Thyroid gland (tissue), 4 donors: ENCODE measurements at regions not wholly inside any gene's neighbourhood (a gene's known extent, or its start where the extent isn't known, plus 50 kb on each side); places are given as distances from the start of the nearest gene placed in this dataset.
"Not testable (repeated sequence)": the region's sequence is repeated elsewhere in the genome, so short reads cannot be mapped to it uniquely, and the experiment has no call there.

Source experiments
- DNase-seq, 2 donors: peaks; one replicate each; pipeline ENCODE4 v3.0.0-alpha.2; 2019
- H3K27ac ChIP-seq, 3 donors: fragments of 200-600 bp; sonication (generic); 1 replicate in 2 of 3; 2 replicates in 1 of 3; pipeline ENCODE4 v1.5.1; 2016 to 2019; ENCODE audit warnings: mild to moderate bottlenecking in 1 of 3, moderate library complexity in 1 of 3
- H3K27me3 ChIP-seq: fragments of 200-600 bp; sonication (generic); one replicate; pipeline ENCODE4 v1.5.1; 2019
- H3K36me3 ChIP-seq, 2 donors: fragments of 200-600 bp; sonication (generic); one replicate each; pipeline ENCODE4 v1.5.1; 2016 to 2019
- H3K4me1 ChIP-seq, 2 donors: fragments of 200-600 bp; sonication (generic); one replicate each; pipeline ENCODE4 v1.5.1; 2017 to 2019
- H3K4me3 ChIP-seq, 3 donors: fragments of 200-600 bp; sonication (generic); replicated peaks in 1 of 3; 1 replicate in 2 of 3; 2 replicates in 1 of 3; pipeline ENCODE4 v1.5.1; 2016; ENCODE audit warnings: mild to moderate bottlenecking in 1 of 3
- H3K9me3 ChIP-seq: fragments of 200-600 bp; sonication (generic); one replicate; pipeline ENCODE4 v1.5.1; 2017
- POLR2A ChIP-seq, 2 donors: fragments of 450-650 bp; IDR thresholded peaks; one replicate each; pipeline ENCODE4 v1.6.1; 2017; ENCODE audit warnings: antibody characterized with exemption in 2 of 2, mild to moderate bottlenecking in 2 of 2, moderate library complexity in 1 of 2
- WGBS, 2 donors: methylation state at CpG; one replicate each; pipeline ENCODE4 v1.1.5; 2017; 5-methylcytosine and 5-hydroxymethylcytosine counted together
- intact Hi-C: fragments of 100-400 bp; cut with DNase I; formaldehyde crosslinking; loops from one replicate; pipeline ENCODE4 v1.15.1; 2023
- TF ChIP-seq, protein P1 (sequence below), 6 experiments: fragments of 200-600 bp in 3 of 6; fragments of 450-650 bp in 3 of 6; sonication (generic) in 3 of 6; IDR thresholded peaks; one replicate each; pipeline ENCODE4 v1.5.1; 2016 to 2019; ENCODE audit warnings: antibody characterized with exemption in 6 of 6, mild to moderate bottlenecking in 2 of 6, inconsistent platforms in 1 of 6, moderate library complexity in 1 of 6

DNA sequence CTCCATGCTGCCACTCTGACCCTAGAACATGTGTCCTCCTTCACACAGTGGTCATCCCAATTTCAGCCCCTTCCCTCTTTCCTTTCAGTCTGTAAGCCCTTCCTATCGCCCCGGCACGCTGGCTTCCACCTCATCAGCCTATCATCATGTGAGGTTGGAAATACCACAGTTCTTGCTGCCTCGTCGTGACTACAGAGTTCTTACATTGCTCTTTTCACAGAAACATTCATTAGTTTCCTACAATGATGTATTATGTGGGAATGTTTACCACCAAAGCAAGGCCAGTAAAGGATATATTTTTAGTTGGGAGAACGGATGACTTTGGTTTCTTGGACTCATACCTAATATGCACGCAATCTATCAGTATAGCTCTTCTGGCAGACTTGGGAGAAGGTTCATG lies 169.5 kb upstream of the BOD1L1 start:
- no peaks in the 10 kb centered on the region for H3K4me1 ChIP-seq
- H3K4me3 ChIP-seq, result no peak overlapping the region
- H3K27me3 ChIP-seq, result no peaks in the 10 kb centered on the region
- H3K9me3 ChIP-seq, result no peaks in the 10 kb centered on the region
- no peak for TF ChIP-seq POLR2A (IDR thresholded peaks at IDR 0.05)
- TF ChIP-seq, protein P1, sequence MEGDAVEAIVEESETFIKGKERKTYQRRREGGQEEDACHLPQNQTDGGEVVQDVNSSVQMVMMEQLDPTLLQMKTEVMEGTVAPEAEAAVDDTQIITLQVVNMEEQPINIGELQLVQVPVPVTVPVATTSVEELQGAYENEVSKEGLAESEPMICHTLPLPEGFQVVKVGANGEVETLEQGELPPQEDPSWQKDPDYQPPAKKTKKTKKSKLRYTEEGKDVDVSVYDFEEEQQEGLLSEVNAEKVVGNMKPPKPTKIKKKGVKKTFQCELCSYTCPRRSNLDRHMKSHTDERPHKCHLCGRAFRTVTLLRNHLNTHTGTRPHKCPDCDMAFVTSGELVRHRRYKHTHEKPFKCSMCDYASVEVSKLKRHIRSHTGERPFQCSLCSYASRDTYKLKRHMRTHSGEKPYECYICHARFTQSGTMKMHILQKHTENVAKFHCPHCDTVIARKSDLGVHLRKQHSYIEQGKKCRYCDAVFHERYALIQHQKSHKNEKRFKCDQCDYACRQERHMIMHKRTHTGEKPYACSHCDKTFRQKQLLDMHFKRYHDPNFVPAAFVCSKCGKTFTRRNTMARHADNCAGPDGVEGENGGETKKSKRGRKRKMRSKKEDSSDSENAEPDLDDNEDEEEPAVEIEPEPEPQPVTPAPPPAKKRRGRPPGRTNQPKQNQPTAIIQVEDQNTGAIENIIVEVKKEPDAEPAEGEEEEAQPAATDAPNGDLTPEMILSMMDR (IDR thresholded peaks at IDR 0.05), result no peak
- H3K36me3 ChIP-seq, result no peaks in the 10 kb centered on the region
- H3K27ac ChIP-seq, result no peak overlapping the region
- intact Hi-C loops, result no loop called here
- DNase-seq, result no peak
- 76 to 89% methylated on average over 7 of the region's 7 CpGs for WGBS, 2 donors

DNA sequence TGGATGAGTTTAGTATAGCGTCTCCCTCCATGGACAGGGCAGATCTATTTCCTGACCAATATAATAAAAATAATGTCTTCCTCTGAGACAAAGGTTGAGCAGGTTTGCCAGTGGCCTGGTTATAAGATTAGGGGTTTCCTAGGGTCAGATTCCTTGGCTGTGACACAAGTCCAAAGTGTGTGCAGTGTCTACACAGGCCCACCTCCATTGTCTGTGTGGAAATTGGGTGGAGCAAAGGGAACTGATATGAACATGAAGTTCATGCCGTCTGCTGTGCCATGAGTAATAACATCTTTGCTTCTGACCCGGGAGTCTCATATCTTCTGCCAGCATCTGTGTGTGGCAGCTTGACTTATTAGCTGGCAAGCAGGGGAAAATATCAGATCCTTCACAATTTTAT lies 187.7 kb upstream of the BOD1L1 start:
- no peak overlapping the region for H3K27ac ChIP-seq
- no peak overlapping the region for H3K4me3 ChIP-seq
- intact Hi-C loops, result no loop called here
- no peaks in the 10 kb centered on the region for H3K36me3 ChIP-seq
- 82 to 86% methylated on average over 3 of the region's 3 CpGs for WGBS, 2 donors
- TF ChIP-seq, protein P1 (IDR thresholded peaks at IDR 0.05), result no peak
- no peak for TF ChIP-seq POLR2A (IDR thresholded peaks at IDR 0.05)
- no peaks in the 10 kb centered on the region for H3K27me3 ChIP-seq
- no peak for DNase-seq
- H3K9me3 ChIP-seq, result no peaks in the 10 kb centered on the region
- H3K4me1 ChIP-seq, result no peaks in the 10 kb centered on the region

DNA sequence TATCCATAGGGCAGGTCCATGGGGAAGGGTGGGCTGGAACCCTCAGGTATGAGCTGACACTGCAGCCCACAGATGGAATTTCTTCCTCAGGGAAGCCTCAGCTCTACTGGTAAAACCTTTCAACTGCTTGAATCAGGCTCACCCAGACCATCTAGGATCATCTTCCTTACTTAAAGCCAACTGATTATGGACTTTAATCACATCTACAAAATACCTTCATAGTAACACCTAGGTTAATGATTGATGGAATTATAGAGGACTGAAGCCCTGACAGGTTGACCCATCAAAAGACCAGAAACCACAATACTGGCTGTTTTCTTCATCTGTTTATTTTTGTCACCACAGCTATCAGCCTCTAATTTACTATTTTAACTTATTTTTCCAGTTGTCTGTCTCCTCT lies 188.9 kb upstream of the BOD1L1 start:
- intact Hi-C loops, result no loop called here

DNA sequence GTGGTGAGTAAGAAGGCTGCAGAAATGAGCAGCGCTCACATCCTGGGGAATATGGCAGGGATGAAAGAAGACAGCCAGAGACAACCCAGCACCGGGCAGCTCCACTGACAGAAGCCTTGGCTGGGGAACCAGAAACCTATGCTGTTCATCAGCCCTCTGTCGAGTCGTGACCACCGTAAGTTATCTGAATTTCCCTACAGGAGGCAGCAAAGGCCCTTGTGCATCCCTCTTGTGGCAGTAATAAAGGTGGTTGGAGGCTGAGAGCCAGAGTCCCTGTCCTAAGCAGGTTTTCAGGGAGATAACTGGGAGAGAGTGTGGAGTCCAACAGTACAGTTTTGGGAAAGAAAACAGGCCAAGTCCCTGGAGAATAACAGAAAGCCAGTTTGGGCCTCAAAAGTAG lies 194.0 kb upstream of the BOD1L1 start:
- no peaks in the 10 kb centered on the region for H3K27me3 ChIP-seq
- H3K36me3 ChIP-seq, result no peaks in the 10 kb centered on the region
- TF ChIP-seq POLR2A (IDR thresholded peaks at IDR 0.05), result no peak
- TF ChIP-seq, protein P1 (IDR thresholded peaks at IDR 0.05), result no peak
- H3K4me1 ChIP-seq, result no peaks in the 10 kb centered on the region
- WGBS, 2 donors, result 41 to 62% methylated on average over 5 of the region's 5 CpGs
- H3K9me3 ChIP-seq, result no peaks in the 10 kb centered on the region
- H3K27ac ChIP-seq, result no peak overlapping the region
- H3K4me3 ChIP-seq, result no peak overlapping the region
- intact Hi-C loops, result no loop called here
- no peak for DNase-seq

More for the DNA sequence above, 188.9 kb upstream of the BOD1L1 start:
- Histone ChIP-seq H3K9me3 (no peaks in the 10 kb centered on the region), H3K27ac (no peak overlapping the region), H3K4me3 (no peak overlapping the region), H3K4me1 (no peaks in the 10 kb centered on the region), H3K36me3 (no peaks in the 10 kb centered on the region), H3K27me3 (no peaks in the 10 kb centered on the region)
- DNase-seq, result no peak
- no peak for TF ChIP-seq POLR2A (IDR thresholded peaks at IDR 0.05)
- TF ChIP-seq, protein P1 (IDR thresholded peaks at IDR 0.05), result no peak

DNA sequence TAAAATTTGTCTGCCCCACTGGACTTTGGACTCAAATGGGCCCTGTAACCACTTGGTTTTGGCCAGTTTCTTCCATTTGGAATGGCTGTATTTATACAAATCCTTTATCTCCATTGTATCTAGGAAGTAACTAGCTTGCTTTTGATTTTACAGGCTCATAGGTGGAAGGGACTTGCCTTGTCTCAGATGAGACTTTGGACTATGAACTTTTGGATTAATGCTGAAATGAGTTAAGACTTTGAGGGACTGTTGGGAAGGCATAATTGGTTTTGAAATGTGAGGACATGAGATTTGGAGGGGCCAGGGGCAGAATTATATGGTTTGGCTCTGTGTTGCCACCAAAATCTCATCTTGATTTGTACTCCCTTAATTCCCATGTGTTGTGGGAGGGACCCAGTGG lies 198.3 kb upstream of the BOD1L1 start:
- intact Hi-C loops, H3K9me3 ChIP-seq, H3K27me3 ChIP-seq, H3K36me3 ChIP-seq, H3K4me3 ChIP-seq, DNase-seq, H3K4me1 ChIP-seq, H3K27ac ChIP-seq: not testable (repeated sequence)

DNA sequence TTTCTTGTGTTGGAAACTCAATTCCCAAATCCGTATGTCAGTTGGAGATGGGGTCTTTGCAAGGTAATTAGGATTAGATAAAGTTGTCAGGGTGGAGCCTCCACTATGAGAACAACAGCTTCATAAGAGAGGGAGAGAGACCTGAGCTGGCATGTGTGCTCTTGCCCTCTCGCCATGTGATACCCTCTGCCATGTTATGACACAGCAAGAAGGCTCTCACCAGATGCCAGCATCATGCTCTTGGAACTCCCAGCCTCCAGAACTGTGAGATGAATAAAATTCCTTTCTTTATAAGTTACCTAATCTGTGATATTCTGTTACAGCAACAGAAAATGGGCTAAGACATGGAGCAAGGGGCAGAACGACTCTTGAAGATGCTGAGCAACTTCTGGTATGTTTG lies 201.9 kb upstream of the BOD1L1 start:
- no peak for DNase-seq
- no peak for TF ChIP-seq POLR2A (IDR thresholded peaks at IDR 0.05)
- TF ChIP-seq, protein P1 (IDR thresholded peaks at IDR 0.05), result no peak
- no peaks in the 10 kb centered on the region for H3K36me3 ChIP-seq
- H3K4me1 ChIP-seq, result no peaks in the 10 kb centered on the region
- no peaks in the 10 kb centered on the region for H3K9me3 ChIP-seq
- no peak overlapping the region for H3K27ac ChIP-seq
- intact Hi-C loops, result no loop called here
- no peak overlapping the region for H3K4me3 ChIP-seq
- 74 to 75% methylated on average over 3 of the region's 3 CpGs for WGBS, 2 donors
- no peaks in the 10 kb centered on the region for H3K27me3 ChIP-seq
